Thyroid gland (tissue), 4 donors: ENCODE measurements at regions not wholly inside any gene's neighbourhood (a gene's known extent, or its start where the extent isn't known, plus 50 kb on each side); places are given as distances from the start of the nearest gene placed in this dataset.

Experiments
- CTCF ChIP-seq, 6 experiments: fragments of 200-600 bp in 3 of 6; fragments of 450-650 bp in 3 of 6; sonication (generic) in 3 of 6; IDR thresholded peaks; one replicate each; pipeline ENCODE4 v1.5.1; 2016 to 2019; ENCODE audit warnings: antibody characterized with exemption in 6 of 6, mild to moderate bottlenecking in 2 of 6, inconsistent platforms in 1 of 6, moderate library complexity in 1 of 6
- POLR2A ChIP-seq, 2 donors: fragments of 450-650 bp; IDR thresholded peaks; one replicate each; pipeline ENCODE4 v1.6.1; 2017; ENCODE audit warnings: antibody characterized with exemption in 2 of 2, mild to moderate bottlenecking in 2 of 2, moderate library complexity in 1 of 2

GRCh38 chr12:46557539-46558373, 185.2 kb upstream of the SLC38A2 start:
- TF ChIP-seq CTCF (IDR thresholded peaks at IDR 0.05) (no peak), POLR2A (IDR thresholded peaks at IDR 0.05) (no peak)
